ENCODE measurements at regions not wholly inside any gene's neighbourhood (a gene's known extent, or its start where the extent isn't known, plus 50 kb on each side); places are given as distances from the start of the nearest gene placed in this dataset.

- Histone ChIP-seq H3K56ac (ENCODE audit: extremely low read depth, insufficient read depth, low read length) (no peak overlapping the region), H3K9me1 (ENCODE audit: insufficient read depth, low read length) (no peaks in the 10 kb centered on the region), H3K4me2 (ENCODE audit: low read depth, low read length) (no peak overlapping the region), H2BK20ac (ENCODE audit: low read depth, low read length) (no peak overlapping the region), H2AK9ac (replicated peaks; ENCODE audit: low read depth, low read length, poor library complexity) (no peak overlapping the region), H3K18ac (ENCODE audit: low read depth, low read length) (no peak overlapping the region), H3K9me3 (ENCODE audit: control insufficient read depth, insufficient read depth, low read length) (peaks cover 4% of the 10 kb centered on the region; the same call in 1 of the 2 replicates), H3K9ac (ENCODE audit: low read depth, low read length) (no peak overlapping the region), H3K36me3 (ENCODE audit: control insufficient read depth, insufficient read depth, low read length) (no peaks in the 10 kb centered on the region), H2BK5ac (ENCODE audit: low read depth, low read length, poor library complexity, severe bottlenecking) (no peak overlapping the region), H4K91ac (ENCODE audit: insufficient read depth, low read depth, low read length) (no peak overlapping the region), H3K27me3 (ENCODE audit: control insufficient read depth, insufficient read depth, low read length) (no peaks in the 10 kb centered on the region), H2AK5ac (ENCODE audit: low read depth, low read length) (no peak overlapping the region), H3K79me1 (ENCODE audit: low read depth in 1 of 2, low read length in 2 of 2) (no peaks in the 10 kb centered on the region), H3K27ac (ENCODE audit: insufficient read depth, low read length) (no peak overlapping the region), H3K4me1 (ENCODE audit: control insufficient read depth, insufficient read depth, low read length) (no peaks in the 10 kb centered on the region), H3K23ac (ENCODE audit: low read depth, low read length) (no peak overlapping the region), H2AFZ (replicated peaks; ENCODE audit: low read length, poor library complexity) (no peak overlapping the region), H2BK15ac (ENCODE audit: low read depth, low read length) (no peak overlapping the region), H4K20me1 (ENCODE audit: insufficient read depth, low read length) (no peaks in the 10 kb centered on the region), H2BK120ac (ENCODE audit: low read depth, low read length) (no peak overlapping the region), H3K4ac (ENCODE audit: low read depth, low read length) (no peak overlapping the region), H3K4me3 (ENCODE audit: insufficient read depth, low read depth, low read length) (no peak overlapping the region), H4K5ac (ENCODE audit: low read depth, low read length) (no peak overlapping the region), H4K8ac (ENCODE audit: low read depth in 2 of 2, low read length in 2 of 2) (no peak overlapping the region), H3K14ac (replicated peaks; ENCODE audit: low read depth, low read length) (no peak overlapping the region)
- no peak for ATAC-seq (ENCODE audit: low read depth)
- BruUV-seq (replicated peaks): no TSS peak
- DNase-seq: no peak
- TF ChIP-seq, protein P1, sequence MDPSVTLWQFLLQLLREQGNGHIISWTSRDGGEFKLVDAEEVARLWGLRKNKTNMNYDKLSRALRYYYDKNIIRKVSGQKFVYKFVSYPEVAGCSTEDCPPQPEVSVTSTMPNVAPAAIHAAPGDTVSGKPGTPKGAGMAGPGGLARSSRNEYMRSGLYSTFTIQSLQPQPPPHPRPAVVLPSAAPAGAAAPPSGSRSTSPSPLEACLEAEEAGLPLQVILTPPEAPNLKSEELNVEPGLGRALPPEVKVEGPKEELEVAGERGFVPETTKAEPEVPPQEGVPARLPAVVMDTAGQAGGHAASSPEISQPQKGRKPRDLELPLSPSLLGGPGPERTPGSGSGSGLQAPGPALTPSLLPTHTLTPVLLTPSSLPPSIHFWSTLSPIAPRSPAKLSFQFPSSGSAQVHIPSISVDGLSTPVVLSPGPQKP (IDR thresholded peaks at IDR 0.05; ENCODE audit: borderline replicate concordance, low read depth, low read length): no peak
- TF ChIP-seq FOS (IDR thresholded peaks at IDR 0.05; ENCODE audit: low read depth, low read length) (no peak), CHD1 (IDR thresholded peaks at IDR 0.05; ENCODE audit: low read depth, low read length) (no peak)
- in situ Hi-C loops (cut with MboI; ENCODE audit: low sequenced_read_pairs): no loop called here
- intact Hi-C loops (cut with micrococcal nuclease): no loop called here
- POLR2A ChIA-PET (ENCODE audit: unreplicated experiment): no interaction called here
- no CpG with 5 or more reads among the region's 5 CpGs for WGBS, 2 experiments (ENCODE audit: extremely low coverage in 2 of 2, insufficient read length in 1 of 2)
- CTCF ChIA-PET: no interaction called here
- dilution Hi-C loops (cut with HindIII; ENCODE audit: low sequenced_read_pairs, unreplicated experiment): no loop called here
Observed at GRCh38 chr15:93515256-93516051, 426.4 kb upstream of the RGMA start.
